PFSK-1 (cell line): ENCODE measurements at regions not wholly inside any gene's neighbourhood (a gene's known extent, or its start where the extent isn't known, plus 50 kb on each side); places are given as distances from the start of the nearest gene placed in this dataset.

Experiments
- FOXP2 ChIP-seq: optimal IDR thresholded peaks from 2 replicates; pipeline ENCODE3; 2011; ENCODE audit warnings: borderline replicate concordance, control low read depth, inconsistent platforms; ENCODE audit not compliant: insufficient read depth; ENCODE audit errors: extremely low read length, extremely low read depth
- POLR2AphosphoS5 ChIP-seq: IDR thresholded peaks from 2 replicates; pipeline ENCODE4 v1.6.1; 2012; ENCODE audit warnings: low read depth, mild to moderate bottlenecking, control low read depth, low read length, moderate library complexity
- SIN3A ChIP-seq: IDR thresholded peaks from 2 replicates; pipeline ENCODE4 v1.6.1; 2012; ENCODE audit warnings: mild to moderate bottlenecking, low read length, moderate library complexity, borderline replicate concordance; ENCODE audit not compliant: insufficient read depth
- TAF1 ChIP-seq: IDR thresholded peaks from 2 replicates; pipeline ENCODE4 v1.6.1; 2012; ENCODE audit warnings: low read length, control low read depth, borderline replicate concordance; ENCODE audit not compliant: insufficient read depth
- TF ChIP-seq, protein P1 (sequence below), 2 experiments: IDR thresholded peaks; 2 replicates each; pipeline versions ENCODE4 v1.6.1 to v1.8.0; 2011 to 2012; ENCODE audit warnings: low read depth in 2 of 2, low read length in 2 of 2, control low read depth in 1 of 2, inconsistent platforms in 1 of 2, mild to moderate bottlenecking in 1 of 2, moderate library complexity in 1 of 2; ENCODE audit not compliant: insufficient read depth in 1 of 2

DNA sequence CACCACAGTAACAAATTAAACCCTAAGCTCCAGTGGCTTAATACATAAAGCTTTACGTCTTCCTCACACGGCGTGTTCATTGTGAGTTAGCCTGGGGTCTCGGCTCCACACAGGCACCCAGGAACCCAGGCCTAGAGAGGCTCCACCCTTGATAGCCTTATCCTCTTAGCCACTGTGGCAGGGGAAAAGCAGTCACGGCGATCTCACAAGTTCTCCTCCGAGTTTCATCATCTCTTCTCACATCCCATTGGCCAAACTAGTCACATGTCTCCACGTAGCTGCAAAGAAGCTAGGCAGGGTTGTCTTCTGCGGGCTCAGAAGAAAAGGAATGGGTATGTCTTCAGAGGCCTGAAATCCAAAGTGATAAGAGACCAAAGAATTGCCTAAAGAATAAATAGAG, 122.3 kb upstream of the GRIK3 start:
- no peak for TF ChIP-seq SIN3A
- no peak for TF ChIP-seq TAF1
- TF ChIP-seq FOXP2 = no peak
- TF ChIP-seq POLR2AphosphoS5 = no peak
- TF ChIP-seq, protein P1, sequence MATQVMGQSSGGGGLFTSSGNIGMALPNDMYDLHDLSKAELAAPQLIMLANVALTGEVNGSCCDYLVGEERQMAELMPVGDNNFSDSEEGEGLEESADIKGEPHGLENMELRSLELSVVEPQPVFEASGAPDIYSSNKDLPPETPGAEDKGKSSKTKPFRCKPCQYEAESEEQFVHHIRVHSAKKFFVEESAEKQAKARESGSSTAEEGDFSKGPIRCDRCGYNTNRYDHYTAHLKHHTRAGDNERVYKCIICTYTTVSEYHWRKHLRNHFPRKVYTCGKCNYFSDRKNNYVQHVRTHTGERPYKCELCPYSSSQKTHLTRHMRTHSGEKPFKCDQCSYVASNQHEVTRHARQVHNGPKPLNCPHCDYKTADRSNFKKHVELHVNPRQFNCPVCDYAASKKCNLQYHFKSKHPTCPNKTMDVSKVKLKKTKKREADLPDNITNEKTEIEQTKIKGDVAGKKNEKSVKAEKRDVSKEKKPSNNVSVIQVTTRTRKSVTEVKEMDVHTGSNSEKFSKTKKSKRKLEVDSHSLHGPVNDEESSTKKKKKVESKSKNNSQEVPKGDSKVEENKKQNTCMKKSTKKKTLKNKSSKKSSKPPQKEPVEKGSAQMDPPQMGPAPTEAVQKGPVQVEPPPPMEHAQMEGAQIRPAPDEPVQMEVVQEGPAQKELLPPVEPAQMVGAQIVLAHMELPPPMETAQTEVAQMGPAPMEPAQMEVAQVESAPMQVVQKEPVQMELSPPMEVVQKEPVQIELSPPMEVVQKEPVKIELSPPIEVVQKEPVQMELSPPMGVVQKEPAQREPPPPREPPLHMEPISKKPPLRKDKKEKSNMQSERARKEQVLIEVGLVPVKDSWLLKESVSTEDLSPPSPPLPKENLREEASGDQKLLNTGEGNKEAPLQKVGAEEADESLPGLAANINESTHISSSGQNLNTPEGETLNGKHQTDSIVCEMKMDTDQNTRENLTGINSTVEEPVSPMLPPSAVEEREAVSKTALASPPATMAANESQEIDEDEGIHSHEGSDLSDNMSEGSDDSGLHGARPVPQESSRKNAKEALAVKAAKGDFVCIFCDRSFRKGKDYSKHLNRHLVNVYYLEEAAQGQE (IDR thresholded peaks at IDR 0.05; ENCODE audit: insufficient read depth in 1 of 2, low read depth in 2 of 2, low read length in 2 of 2) = no peak

DNA sequence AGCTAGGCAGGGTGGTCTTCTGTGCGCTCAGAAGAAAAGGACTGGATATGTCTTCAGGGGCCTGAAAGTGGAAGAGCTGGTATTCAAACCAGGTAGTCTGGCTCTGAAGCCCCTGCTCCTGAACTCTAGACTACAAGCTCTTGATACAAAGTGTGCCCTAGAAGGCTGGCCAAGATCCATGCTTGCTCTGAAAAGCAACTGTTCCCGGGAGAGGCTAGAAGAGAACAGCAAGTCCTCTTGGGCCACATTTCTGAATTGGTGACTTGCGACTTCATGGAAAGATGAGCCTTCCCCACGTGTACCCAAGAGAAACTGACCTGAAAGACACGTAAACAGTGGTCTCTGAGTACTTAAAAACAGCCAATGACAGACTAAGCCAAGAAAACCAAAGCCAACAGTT, 123.3 kb upstream of the GRIK3 start:
- TF ChIP-seq POLR2AphosphoS5 = no peak
- TF ChIP-seq, protein P1 (IDR thresholded peaks at IDR 0.05; ENCODE audit: insufficient read depth in 1 of 2, low read depth in 2 of 2, low read length in 2 of 2) = no peak
- TF ChIP-seq FOXP2 = no peak
- TF ChIP-seq TAF1 = no peak
- TF ChIP-seq SIN3A = no peak

DNA sequence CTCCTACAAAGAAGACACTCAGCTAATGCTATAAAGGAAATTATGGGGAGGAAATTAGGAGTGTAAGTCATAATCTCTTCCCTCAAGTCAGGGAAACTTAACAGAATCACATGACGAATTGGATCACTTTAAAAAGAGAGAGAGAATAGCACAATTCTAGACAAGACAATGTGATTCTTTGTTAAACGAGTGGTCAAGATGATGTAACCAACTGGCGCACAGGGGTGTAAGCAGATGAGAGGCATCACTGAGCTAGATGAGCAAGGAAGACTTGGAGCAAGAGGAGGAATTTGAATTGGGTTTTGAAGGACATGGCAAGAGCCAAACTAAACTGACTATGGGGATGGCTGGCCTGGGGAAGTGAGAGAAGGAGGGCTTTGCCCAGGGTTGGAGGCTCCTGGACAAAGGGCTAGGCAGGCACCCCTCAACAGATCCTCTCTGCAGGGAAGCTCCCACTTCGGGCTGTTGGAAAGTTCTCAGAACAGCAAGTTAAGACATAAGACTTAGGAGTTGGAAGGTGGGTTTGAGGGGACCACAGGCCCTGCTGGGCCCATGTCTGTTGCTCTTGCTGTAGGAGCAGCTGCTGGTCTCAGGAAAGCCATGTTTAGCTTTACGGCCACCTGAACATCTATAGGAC, 123.9 kb upstream of the GRIK3 start:
- TF ChIP-seq, protein P1 (IDR thresholded peaks at IDR 0.05; ENCODE audit: insufficient read depth in 1 of 2, low read depth in 2 of 2, low read length in 2 of 2) = no peak
- TF ChIP-seq FOXP2 (no peak), TAF1 (no peak), POLR2AphosphoS5 (no peak), SIN3A (no peak)

DNA sequence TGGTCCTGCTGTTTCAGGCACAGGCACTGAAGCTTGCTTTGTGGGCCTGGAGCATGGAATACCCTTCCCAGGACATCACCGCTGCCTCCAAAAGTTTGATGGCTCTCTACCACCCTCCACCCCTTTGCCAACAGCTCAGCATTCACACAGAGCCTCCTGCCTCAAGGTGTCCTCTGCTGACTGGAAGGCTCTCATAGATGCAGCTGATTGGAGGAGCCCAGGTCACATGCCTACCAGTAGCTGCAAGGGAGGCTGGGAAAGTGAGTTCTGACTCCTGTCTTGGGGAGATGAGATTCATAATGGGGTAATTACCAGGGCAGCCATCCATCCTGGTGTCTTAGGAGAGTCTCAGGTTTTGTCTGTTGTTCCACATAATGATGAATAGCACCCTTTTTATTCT, 124.8 kb upstream of the GRIK3 start:
- TF ChIP-seq SIN3A (no peak), FOXP2 (no peak), POLR2AphosphoS5 (no peak), TAF1 (no peak)
- TF ChIP-seq, protein P1 (IDR thresholded peaks at IDR 0.05; ENCODE audit: insufficient read depth in 1 of 2, low read depth in 2 of 2, low read length in 2 of 2) = no peak

DNA sequence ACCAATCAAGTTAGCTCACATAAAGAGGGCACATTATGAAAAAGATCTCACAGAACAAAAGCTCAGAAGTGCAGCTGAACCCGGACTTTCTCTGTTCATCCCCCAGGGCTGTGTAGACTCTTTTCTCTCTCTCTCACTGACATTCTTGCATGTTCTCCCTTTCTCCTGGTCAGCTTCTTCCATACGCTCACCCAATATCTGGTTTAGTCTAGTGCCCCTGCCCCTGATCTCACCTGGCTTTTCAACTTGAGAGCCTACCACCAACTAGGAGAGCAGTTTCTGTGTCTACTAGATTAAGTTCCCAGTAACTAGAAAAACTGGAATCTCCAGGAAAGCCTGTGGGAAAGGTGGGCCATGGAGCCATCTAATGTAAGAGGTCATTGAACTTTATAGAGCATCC, 126.9 kb upstream of the GRIK3 start:
- TF ChIP-seq FOXP2 (no peak), POLR2AphosphoS5 (no peak), SIN3A (no peak), TAF1 (no peak)
- TF ChIP-seq, protein P1 (IDR thresholded peaks at IDR 0.05; ENCODE audit: insufficient read depth in 1 of 2, low read depth in 2 of 2, low read length in 2 of 2) = no peak
